Vagina (tissue), 2 donors: ENCODE measurements at regions not wholly inside any gene's neighbourhood (a gene's known extent, or its start where the extent isn't known, plus 50 kb on each side); places are given as distances from the start of the nearest gene placed in this dataset.

Source experiments
- DNase-seq, 2 donors: peaks; one replicate each; pipeline ENCODE4 v3.0.0-alpha.2; 2017; ENCODE audit errors: extremely low spot score in 2 of 2
- H3K27ac ChIP-seq: fragments of 200-600 bp; sonication (generic); one replicate; pipeline ENCODE4 v1.5.1; 2019
- H3K27me3 ChIP-seq: fragments of 200-600 bp; sonication (generic); one replicate; pipeline ENCODE4 v1.5.1; 2019
- H3K36me3 ChIP-seq, 2 donors: fragments of 200-600 bp; sonication (generic); one replicate each; pipeline ENCODE4 v1.5.1; 2017 to 2019
- H3K4me1 ChIP-seq: fragments of 200-600 bp; sonication (generic); one replicate; pipeline ENCODE4 v1.5.1; 2019
- H3K4me3 ChIP-seq, 2 donors: fragments of 200-600 bp; sonication (generic); 1 replicate in 1 of 2; 2 replicates in 1 of 2; pipeline ENCODE4 v1.5.1; 2016 to 2019
- H3K9me3 ChIP-seq: fragments of 200-600 bp; sonication (generic); one replicate; pipeline ENCODE4 v1.5.1; 2019
- POLR2A ChIP-seq, 2 donors: fragments of 450-650 bp; IDR thresholded peaks; one replicate each; pipeline ENCODE4 v1.6.1; 2017; ENCODE audit warnings: antibody characterized with exemption in 2 of 2, mild to moderate bottlenecking in 2 of 2, moderate library complexity in 2 of 2
- POLR2AphosphoS5 ChIP-seq, 2 donors: sonication (generic); formaldehyde crosslinking; IDR thresholded peaks; one replicate each; pipeline ENCODE4 v1.9.0; 2017; ENCODE audit warnings: antibody characterized with exemption in 2 of 2, mild to moderate bottlenecking in 2 of 2, low read depth in 1 of 2; ENCODE audit not compliant: insufficient read depth in 1 of 2
- intact Hi-C: fragments of 100-400 bp; cut with DNase I; formaldehyde crosslinking; loops from one replicate; pipeline ENCODE4 v1.15.1; 2023
- TF ChIP-seq, protein P1 (sequence below), 3 experiments: fragments of 450-650 bp in 2 of 3; fragments of 200-600 bp in 1 of 3; sonication (generic) in 1 of 3; IDR thresholded peaks; one replicate each; pipeline ENCODE4 v1.5.1; 2017 to 2019; ENCODE audit warnings: antibody characterized with exemption in 3 of 3, mild to moderate bottlenecking in 2 of 3, moderate library complexity in 2 of 3

DNA sequence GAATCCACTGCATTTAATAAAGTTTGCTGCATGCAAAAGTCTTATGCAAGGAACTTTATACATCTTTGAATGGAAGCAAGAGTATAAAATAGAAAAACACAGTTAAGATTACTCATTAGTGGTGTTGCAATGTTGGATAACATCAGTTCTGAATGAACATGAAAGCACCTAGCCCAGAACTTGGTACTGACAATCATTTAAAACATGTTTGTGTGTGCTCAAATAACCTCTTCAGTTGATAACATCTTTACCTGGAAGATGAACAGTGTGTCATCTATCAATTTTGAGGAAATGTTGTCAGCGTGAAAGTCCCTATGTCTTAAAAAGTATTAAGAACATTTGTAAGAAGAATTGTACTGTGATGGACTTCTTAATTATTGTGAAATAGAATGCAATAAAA is 370.4 kb upstream of the GRAMD2B start:
- Histone ChIP-seq H3K27me3 (no peaks in the 10 kb centered on the region), H3K9me3 (no peaks in the 10 kb centered on the region), H3K4me3 (no peak overlapping the region), H3K36me3 (no peaks in the 10 kb centered on the region), H3K4me1 (peaks cover 7% of the 10 kb centered on the region), H3K27ac (no peak overlapping the region)
- no peak for TF ChIP-seq POLR2AphosphoS5 (IDR thresholded peaks at IDR 0.05; ENCODE audit: insufficient read depth in 1 of 2, low read depth in 1 of 2)
- no peak for TF ChIP-seq POLR2A (IDR thresholded peaks at IDR 0.05)
- TF ChIP-seq, protein P1, sequence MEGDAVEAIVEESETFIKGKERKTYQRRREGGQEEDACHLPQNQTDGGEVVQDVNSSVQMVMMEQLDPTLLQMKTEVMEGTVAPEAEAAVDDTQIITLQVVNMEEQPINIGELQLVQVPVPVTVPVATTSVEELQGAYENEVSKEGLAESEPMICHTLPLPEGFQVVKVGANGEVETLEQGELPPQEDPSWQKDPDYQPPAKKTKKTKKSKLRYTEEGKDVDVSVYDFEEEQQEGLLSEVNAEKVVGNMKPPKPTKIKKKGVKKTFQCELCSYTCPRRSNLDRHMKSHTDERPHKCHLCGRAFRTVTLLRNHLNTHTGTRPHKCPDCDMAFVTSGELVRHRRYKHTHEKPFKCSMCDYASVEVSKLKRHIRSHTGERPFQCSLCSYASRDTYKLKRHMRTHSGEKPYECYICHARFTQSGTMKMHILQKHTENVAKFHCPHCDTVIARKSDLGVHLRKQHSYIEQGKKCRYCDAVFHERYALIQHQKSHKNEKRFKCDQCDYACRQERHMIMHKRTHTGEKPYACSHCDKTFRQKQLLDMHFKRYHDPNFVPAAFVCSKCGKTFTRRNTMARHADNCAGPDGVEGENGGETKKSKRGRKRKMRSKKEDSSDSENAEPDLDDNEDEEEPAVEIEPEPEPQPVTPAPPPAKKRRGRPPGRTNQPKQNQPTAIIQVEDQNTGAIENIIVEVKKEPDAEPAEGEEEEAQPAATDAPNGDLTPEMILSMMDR (IDR thresholded peaks at IDR 0.05), result no peak
- intact Hi-C loops, result no loop called here
- no peak for DNase-seq

DNA sequence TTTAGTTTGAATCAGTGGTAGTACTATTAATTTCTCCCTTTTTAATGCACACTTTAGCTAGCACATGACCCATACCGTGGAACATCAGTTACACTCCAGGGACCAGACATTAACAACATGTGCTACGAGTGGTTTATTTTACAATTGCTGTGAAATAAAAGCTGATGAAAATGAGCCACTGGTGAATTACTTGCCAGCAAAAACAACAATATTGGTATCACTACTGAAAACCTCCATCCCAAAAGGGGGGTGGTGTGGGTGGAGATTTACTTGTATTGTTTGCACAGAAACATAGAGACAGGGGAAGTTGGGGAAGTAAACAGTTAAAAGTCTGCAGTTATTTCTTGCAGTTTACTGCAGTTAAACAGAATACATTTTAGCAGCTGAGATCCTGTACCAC is 369.6 kb upstream of the GRAMD2B start:
- intact Hi-C loops, result no loop called here
- H3K27ac ChIP-seq, result no peak overlapping the region
- no peak for DNase-seq
- TF ChIP-seq, protein P1 (IDR thresholded peaks at IDR 0.05), result no peak
- TF ChIP-seq POLR2A (IDR thresholded peaks at IDR 0.05), result no peak
- TF ChIP-seq POLR2AphosphoS5 (IDR thresholded peaks at IDR 0.05; ENCODE audit: insufficient read depth in 1 of 2, low read depth in 1 of 2), result no peak
- no peaks in the 10 kb centered on the region for H3K27me3 ChIP-seq
- no peak overlapping the region for H3K4me3 ChIP-seq
- H3K9me3 ChIP-seq, result no peaks in the 10 kb centered on the region
- H3K36me3 ChIP-seq, result no peaks in the 10 kb centered on the region
- peaks cover 7% of the 10 kb centered on the region for H3K4me1 ChIP-seq

DNA sequence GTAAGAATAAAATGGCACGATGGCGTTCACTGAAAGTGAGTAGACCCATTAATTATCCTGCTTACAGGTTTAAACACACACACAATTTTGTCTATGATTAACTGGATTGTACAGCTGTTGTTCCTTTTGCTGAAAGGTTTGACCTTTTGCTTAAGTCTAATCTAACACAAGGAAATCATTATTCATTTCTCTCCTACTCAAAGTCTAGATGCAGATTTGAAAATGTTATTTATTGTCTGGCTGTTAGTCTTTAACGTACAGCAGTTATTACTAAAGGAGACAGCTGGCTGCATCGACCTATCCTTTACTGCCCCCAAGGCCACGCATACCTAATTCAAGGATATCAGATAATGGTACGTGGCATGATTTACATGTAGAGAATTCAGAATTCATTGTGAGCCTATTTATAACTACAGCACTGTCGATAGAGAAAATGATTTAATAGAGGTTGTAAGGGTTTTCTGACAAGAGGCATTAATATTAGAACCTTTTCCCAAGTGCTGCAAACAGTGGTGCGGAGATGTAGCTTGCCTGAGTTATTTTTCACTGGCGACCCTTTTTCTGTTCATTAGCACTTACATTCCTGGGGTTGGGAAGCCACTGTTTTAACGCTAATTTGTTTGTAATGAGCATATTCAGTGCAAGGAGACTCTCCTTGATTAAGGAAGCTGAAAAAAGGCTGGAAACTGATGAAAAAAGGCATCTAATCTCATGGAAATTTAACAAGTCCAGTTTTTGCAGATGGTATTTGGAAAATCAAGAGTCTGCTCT is 368.4 kb upstream of the GRAMD2B start:
- intact Hi-C loops, result no loop called here
- no peak overlapping the region for H3K4me3 ChIP-seq
- TF ChIP-seq POLR2A (IDR thresholded peaks at IDR 0.05), result no peak
- TF ChIP-seq, protein P1 (IDR thresholded peaks at IDR 0.05), result no peak
- TF ChIP-seq POLR2AphosphoS5 (IDR thresholded peaks at IDR 0.05; ENCODE audit: insufficient read depth in 1 of 2, low read depth in 1 of 2), result no peak
- H3K27me3 ChIP-seq, result no peaks in the 10 kb centered on the region
- H3K27ac ChIP-seq, result no peak overlapping the region
- peaks cover 7% of the 10 kb centered on the region for H3K4me1 ChIP-seq
- no peaks in the 10 kb centered on the region for H3K36me3 ChIP-seq
- H3K9me3 ChIP-seq, result no peaks in the 10 kb centered on the region
- DNase-seq, result no peak

DNA sequence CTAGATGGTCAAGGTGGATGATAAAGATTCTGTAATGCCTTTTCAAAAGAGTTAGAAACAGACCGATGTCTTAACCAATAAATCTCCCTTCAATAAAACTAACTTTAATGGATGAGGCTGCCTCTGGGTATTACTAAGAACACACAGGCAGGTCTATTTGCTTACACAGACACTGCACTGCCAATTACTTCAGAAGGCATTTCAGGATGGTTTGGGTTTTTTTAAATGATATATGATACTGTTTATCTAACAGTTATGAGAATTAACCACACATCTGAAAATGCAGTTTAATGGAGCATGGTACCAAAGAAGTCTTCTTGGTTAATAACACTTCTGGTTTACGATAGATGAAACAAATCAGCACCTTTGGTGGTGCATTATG is 367.9 kb upstream of the GRAMD2B start:
- Histone ChIP-seq H3K36me3 (no peaks in the 10 kb centered on the region), H3K27ac (no peak overlapping the region), H3K9me3 (no peaks in the 10 kb centered on the region), H3K4me3 (no peak overlapping the region), H3K27me3 (no peaks in the 10 kb centered on the region), H3K4me1 (peaks cover 7% of the 10 kb centered on the region)
- TF ChIP-seq, protein P1 (IDR thresholded peaks at IDR 0.05), result no peak
- TF ChIP-seq POLR2AphosphoS5 (IDR thresholded peaks at IDR 0.05; ENCODE audit: insufficient read depth in 1 of 2, low read depth in 1 of 2), result no peak
- TF ChIP-seq POLR2A (IDR thresholded peaks at IDR 0.05), result no peak
- DNase-seq, result no peak
- intact Hi-C loops, result no loop called here

DNA sequence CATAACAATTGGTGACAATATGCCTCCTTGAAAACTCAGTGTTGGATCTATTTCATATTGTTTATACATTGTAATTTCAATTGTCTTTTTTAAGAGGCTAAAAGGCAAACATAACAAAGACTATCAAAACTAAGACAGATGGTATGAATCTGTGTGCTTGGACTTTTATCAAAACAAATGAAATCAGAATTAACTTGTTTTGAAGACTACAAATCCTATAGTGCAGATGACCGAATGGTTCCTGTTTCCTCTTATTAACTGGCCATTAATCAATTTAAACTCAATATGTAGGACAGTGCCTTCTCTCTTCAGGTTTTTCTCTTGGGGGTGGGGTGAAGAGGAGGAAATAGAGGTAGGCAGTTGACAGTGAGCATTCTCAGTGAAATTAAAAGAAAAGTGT is 366.9 kb upstream of the GRAMD2B start:
- no peak overlapping the region for H3K4me3 ChIP-seq
- no peak for DNase-seq
- no peak overlapping the region for H3K27ac ChIP-seq
- no peaks in the 10 kb centered on the region for H3K27me3 ChIP-seq
- no peaks in the 10 kb centered on the region for H3K36me3 ChIP-seq
- no peaks in the 10 kb centered on the region for H3K9me3 ChIP-seq
- TF ChIP-seq POLR2A (IDR thresholded peaks at IDR 0.05), result no peak
- TF ChIP-seq POLR2AphosphoS5 (IDR thresholded peaks at IDR 0.05; ENCODE audit: insufficient read depth in 1 of 2, low read depth in 1 of 2), result no peak
- TF ChIP-seq, protein P1 (IDR thresholded peaks at IDR 0.05), result no peak
- intact Hi-C loops, result no loop called here
- peaks cover 7% of the 10 kb centered on the region for H3K4me1 ChIP-seq
